SH-SY5Y (cell line): ENCODE measurements at regions not wholly inside any gene's neighbourhood (a gene's known extent, or its start where the extent isn't known, plus 50 kb on each side); places are given as distances from the start of the nearest gene placed in this dataset.

Experiments used
- GATA2 ChIP-seq: IDR thresholded peaks from 2 replicates; pipeline ENCODE4 v1.6.1; 2011; ENCODE audit warnings: mild to moderate bottlenecking, low read depth, low read length
- GATA3 ChIP-seq: IDR thresholded peaks from 2 replicates; pipeline ENCODE4 v1.6.1; 2011; ENCODE audit warnings: low read depth, mild to moderate bottlenecking, low read length, moderate library complexity

GRCh38 chr2:52639692-52640091 is 1127.9 kb upstream of the CHAC2 start:
- TF ChIP-seq GATA2, result no peak
- TF ChIP-seq GATA3, result no peak
